SHP77 (cell line): ENCODE measurements at regions not wholly inside any gene's neighbourhood (a gene's known extent, or its start where the extent isn't known, plus 50 kb on each side); places are given as distances from the start of the nearest gene placed in this dataset.
"Not testable (repeated sequence)": the region's sequence is repeated elsewhere in the genome, so short reads cannot be mapped to it uniquely, and the experiment has no call there.

Experiments
- DNase-seq, 2 experiments: peaks; one replicate each; lab custom pipeline; 2025; lab: John Stamatoyannopoulos, UW

DNA sequence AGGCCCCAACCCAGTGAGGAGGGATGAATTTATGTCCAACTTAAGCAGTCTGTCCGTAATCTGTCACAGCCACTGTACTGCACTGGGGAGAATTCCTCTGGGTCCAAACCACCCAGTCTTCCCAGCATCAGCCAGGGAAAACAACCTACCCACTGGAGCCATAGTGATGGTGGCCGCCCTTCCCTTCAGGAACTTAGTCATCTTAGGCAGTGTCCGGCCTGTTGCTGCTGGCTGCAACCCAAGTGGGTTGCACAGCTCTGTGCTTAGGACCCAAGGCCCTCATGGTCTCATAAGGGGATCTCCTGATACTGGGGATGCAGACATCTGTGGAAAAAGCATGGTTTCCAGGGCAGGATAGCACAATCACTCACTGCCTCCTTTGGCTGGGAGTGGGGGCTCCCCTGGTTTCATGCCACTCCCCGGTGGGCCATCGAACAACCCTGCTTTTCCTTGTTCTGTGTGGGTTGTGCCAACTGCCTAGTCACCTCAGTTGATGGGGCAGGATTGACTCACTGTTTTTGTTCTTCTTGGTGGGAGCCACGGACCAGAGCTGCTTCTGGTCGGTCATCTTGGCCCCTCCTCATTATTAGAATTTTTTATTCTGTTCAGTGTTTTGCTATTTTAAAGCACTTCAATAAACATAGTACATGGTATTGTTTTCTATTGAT is 591.9 kb downstream of the DOK5 start:
- no peak for DNase-seq

DNA sequence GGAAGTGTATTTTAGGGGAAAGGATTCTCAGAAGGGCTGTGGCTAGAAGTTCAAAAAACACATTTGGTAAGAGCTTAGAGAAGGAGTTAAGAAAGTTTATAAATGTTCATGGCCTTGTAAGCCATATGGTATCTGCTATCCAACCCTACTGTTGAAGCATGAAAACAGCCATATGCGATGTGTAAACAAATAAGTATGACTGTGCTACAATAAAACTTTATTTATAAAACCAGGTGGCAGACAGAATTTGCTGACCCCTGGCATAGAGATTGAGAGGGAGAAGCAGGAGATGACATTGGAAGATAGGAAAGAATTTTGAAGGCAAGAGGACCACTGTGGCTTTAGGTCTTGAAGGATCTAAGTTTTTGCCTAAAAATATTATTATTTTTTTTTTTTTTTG is 583.5 kb downstream of the DOK5 start:
- no peak for DNase-seq

- no peak for DNase-seq
Measured at GRCh38 chr20:55057779-55058415, 582.5 kb downstream of the DOK5 start.

GRCh38 chr20:55054453-55054852 is 579.1 kb downstream of the DOK5 start:
- DNase-seq: no peak

- DNase-seq: no peak
Measured at GRCh38 chr20:55053389-55053788, 578.0 kb downstream of the DOK5 start.

DNA sequence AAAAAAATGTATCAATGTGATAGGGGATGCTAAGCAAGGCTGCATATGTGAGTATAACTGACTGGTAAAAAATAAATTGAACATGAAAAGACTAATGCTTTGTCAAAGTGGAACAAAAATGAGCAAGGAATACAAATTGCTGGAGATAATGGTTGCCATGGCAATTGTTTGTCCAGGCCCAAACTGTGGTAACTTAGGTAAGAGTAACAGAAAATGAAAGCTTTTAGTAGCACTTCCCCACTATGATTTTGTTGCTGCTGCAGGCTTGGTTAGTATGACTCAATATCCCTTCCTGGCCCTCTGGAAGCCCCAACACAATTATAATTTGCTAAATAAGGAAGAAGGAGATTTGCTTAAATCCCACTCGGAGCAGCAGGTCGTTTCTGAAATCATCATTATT is 577.1 kb downstream of the DOK5 start:
- no peak for DNase-seq

GRCh38 chr20:55038684-55039083 is 563.3 kb downstream of the DOK5 start:
- DNase-seq: no peak

DNA sequence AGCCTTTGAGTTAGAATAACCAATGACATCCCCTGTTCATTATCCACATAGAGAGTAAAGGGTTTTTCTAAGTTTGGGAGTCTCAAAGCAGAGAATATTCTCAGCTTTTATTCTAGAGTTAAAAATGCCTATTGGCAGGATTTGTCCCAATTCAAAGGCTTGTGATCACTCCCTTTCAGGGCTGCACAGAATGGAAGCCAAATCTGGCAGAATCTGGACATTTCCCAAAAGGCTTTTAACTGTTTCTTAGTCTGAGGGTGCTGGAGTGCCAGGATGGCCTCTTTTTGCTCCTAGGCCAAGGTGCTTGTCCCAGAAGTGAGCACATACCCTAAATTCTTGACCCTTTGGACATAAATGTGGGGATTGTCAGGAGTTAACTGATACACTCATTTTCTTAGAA is 556.6 kb downstream of the DOK5 start:
- no peak for DNase-seq

DNA sequence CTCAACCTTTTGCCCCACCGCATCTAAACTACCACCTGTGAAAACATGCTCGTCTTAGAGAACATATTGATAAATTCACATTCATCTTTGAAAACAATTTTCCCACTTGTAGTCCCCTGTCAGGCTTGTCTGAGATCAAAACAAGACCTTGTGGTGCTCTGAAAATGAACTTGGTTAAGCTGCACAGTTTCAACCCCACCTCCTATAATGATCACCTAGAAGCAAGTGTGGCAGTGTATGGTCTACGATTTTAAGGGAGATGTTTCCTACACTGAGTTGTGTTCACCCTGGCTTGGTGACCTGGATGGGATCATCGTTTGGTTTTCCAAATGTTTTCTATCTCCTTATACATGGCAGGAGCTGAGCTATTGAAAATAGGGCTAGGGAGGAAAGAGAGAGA is 539.4 kb downstream of the DOK5 start:
- no peak for DNase-seq

DNA sequence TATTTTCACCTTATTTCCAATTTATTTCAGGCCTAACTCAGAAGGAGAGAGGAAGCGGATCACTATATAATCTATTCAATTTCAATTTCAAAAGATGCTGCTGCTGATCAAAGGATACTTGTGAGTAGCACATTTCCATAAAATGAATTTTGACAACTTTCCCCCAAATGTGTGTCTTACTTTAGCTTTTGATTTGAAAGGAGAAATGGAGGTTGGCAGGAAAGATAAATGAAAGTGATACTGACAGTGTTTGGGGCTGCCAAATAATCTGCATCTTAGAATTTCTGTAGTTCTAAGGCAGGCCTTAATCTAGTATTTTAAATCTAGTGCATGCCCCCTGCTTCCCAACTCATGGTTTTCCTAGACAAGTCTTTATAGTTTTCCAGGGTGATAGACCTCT is 535.4 kb downstream of the DOK5 start:
- DNase-seq: no peak

GRCh38 chr20:55009066-55009465 is 533.7 kb downstream of the DOK5 start:
- no peak for DNase-seq

GRCh38 chr20:55004044-55004443 is 528.7 kb downstream of the DOK5 start:
- no peak for DNase-seq

DNA sequence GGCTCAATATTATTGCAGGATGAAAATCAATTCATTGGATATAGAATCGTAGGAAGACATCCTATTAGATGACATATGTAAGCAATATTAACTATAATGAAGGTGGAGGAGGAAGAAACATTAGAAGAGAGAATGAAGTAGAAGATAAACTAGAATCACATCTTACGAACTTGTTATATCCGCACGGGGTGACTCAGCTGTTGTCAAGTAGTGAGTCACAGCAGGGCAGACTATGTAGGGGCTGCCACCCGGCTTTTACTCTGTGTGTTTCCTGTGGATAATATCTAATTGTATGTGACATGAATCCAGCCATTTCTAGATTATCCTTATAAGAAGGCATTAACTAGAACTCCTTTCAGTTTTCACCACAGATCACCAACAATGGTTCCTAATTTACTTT is 520.2 kb downstream of the DOK5 start:
- no peak for DNase-seq

- no peak for DNase-seq
Measured at GRCh38 chr20:54995011-54995410, 519.6 kb downstream of the DOK5 start.

- no peak for DNase-seq
Measured at GRCh38 chr20:54985091-54985490, 509.7 kb downstream of the DOK5 start.

- DNase-seq: no peak
Measured at GRCh38 chr20:54984104-54984448, 508.7 kb downstream of the DOK5 start.

DNA sequence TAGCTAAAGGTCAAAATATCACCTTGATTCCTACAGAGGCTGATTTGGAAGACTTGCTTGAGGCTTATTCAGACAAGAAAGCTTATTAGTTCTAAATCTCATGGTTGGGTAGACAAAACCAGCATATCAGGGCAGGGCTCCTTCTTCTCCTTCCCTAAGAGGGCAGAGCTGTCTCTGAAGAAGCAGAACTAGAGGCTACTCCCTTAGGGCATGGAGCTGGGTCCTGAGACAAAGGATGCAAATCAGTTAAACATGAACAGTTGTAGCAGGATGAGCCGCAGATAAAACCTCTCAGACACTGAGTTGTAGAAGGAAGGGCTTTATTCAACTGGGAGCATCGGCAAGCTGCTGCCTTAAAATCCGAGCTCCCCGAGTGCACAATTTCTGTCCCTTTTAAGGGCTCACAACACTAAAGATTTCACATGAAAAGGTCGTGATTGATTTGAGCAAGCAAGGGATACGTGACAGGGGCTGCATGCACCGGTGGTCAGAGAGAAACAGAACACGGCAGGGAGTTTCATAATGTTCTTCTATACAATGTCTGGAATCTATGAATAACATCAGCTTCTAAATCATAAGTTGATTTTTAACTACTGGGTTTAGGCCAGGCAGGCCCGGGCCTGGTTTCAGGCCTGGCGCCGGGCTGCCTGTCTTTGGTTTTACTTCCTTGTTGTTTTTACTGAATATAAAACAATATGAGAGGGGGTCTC is 508.2 kb downstream of the DOK5 start:
- DNase-seq: not testable (repeated sequence)

- DNase-seq: no peak
Measured at GRCh38 chr20:54981175-54981574, 505.8 kb downstream of the DOK5 start.

GRCh38 chr20:54980103-54980960 is 504.9 kb downstream of the DOK5 start:
- DNase-seq: peak; percentile 25 to 34

- peak in 1 of 2 experiments; percentile 5 for DNase-seq
Measured at GRCh38 chr20:54950304-54950703, 474.9 kb downstream of the DOK5 start.

- DNase-seq: no peak
Measured at GRCh38 chr20:54941666-54942065, 466.3 kb downstream of the DOK5 start.

DNA sequence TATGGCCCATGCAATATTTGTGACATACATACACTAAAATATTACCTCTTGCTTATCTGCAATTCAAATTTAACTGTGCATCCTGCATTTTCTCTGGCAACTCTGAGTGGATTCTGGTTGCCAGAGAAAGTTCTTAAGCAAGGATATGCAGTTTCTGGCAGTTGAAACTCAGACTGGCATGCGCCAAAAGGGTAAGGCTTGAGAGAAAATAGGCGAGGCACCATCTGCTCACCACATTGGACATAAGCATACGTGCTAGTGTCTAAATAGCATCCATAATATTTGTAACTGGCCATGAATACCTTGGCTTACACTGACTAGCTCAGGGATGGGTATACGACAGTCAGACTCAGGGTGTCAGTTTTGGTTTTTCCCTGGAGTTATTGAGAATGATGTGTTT is 465.1 kb downstream of the DOK5 start:
- no peak for DNase-seq

DNA sequence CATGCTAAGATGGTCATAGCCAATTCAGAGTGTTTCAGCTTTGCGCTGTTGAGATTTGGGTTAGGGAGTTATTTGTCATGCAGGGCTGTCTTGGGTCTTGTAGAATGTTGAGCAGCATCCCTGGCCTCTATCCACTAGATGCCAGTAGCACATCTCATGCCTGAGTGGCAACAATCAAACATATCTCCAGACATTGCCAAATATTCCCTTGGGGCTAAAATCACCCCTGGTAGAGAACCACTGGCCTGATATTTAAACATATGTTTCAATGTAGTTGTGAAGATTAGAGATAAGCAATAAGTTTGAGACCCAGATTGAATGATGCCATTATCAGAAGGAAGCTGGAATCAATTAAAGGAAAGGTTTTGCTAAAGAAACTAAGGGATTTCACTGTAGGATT is 463.3 kb downstream of the DOK5 start:
- no peak for DNase-seq
